ENCODE measurements at regions not wholly inside any gene's neighbourhood (a gene's known extent, or its start where the extent isn't known, plus 50 kb on each side); places are given as distances from the start of the nearest gene placed in this dataset.

- H3K4me3 ChIP-seq = no peak overlapping the region
- H3K36me3 ChIP-seq = no peaks in the 10 kb centered on the region
- TF ChIP-seq POLR2AphosphoS5 (IDR thresholded peaks at IDR 0.05) (no peak), CTCF (IDR thresholded peaks at IDR 0.05) (no peak), EP300 (IDR thresholded peaks at IDR 0.05) (no peak), POLR2A (IDR thresholded peaks at IDR 0.05) (no peak)
- H3K27ac ChIP-seq = no peak overlapping the region
- WGBS = 42% methylated on average over 10 of the region's 10 CpGs
- H3K4me1 ChIP-seq = no peaks in the 10 kb centered on the region
- no peak for DNase-seq (ENCODE audit: low spot score in 2 of 2)
- H3K9me3 ChIP-seq = no peaks in the 10 kb centered on the region
- H3K27me3 ChIP-seq = no peaks in the 10 kb centered on the region
Observed at GRCh38 chr2:15996536-15997423, 56.4 kb downstream of the MYCN start.
